Globus pallidus (tissue), 1 donor: ENCODE measurements at regions not wholly inside any gene's neighbourhood (a gene's known extent, or its start where the extent isn't known, plus 50 kb on each side); places are given as distances from the start of the nearest gene placed in this dataset.

ENCODE experiments used
- DNase-seq: peaks from one replicate; pipeline ENCODE4 v3.0.0-alpha.2; 2015; ENCODE audit warnings: low spot score

DNA sequence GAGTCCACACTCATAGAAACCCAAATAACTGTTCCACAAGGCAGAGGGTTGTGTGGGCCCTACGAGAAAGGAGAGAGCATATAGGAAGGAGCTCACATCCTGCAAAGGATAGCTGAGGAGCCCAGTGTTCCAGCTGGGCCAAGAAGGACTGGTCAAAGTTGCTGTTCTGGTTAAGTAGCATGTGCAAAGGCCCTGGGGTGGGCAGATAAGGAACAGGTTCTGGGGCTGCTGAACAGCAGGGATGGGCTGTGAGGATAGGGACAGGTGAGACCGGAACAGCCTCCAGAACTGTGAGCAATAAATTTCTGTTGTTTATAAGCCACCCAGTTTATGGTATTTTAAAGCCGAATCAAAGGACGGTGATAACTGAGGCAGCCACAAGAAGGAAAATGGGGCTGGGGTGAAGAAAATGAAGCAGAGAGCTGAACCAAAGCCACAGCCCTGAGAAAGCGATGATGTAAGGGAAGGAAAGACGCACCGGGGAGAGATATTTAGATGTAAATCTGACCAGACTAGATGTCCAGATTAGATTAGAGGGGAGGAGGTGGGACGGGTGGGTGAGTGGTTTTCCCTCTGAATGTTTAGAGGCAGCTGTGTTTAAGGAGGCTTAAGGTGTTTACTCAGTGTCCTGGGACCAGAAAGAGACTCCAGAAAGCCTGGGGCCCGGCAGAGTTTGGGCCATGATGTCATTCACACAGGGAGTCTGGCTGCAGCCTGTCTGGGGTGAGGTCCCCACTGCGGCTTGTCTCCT lies 180.8 kb upstream of the BCOR start:
- DNase-seq = no peak

DNA sequence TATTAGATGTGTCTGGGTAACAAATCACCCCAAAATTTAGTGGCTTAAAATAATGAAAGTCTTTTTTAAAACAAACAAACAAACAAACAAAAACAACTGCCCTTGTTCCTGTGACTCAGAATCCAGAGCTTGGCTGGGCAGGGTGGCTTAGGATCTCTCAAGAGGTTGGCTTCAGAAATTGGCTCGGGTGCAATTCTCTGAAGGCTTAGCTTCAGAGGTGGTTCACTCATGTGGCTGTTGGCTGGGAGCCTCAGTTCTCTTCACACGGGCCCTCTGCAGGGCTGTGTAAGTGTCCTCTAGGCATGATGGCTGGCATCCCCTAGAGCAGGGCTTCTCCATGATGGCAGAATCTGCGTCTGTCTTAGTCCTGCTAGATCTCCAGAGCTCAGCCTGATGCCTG lies 179.9 kb upstream of the BCOR start:
- no peak for DNase-seq

DNA sequence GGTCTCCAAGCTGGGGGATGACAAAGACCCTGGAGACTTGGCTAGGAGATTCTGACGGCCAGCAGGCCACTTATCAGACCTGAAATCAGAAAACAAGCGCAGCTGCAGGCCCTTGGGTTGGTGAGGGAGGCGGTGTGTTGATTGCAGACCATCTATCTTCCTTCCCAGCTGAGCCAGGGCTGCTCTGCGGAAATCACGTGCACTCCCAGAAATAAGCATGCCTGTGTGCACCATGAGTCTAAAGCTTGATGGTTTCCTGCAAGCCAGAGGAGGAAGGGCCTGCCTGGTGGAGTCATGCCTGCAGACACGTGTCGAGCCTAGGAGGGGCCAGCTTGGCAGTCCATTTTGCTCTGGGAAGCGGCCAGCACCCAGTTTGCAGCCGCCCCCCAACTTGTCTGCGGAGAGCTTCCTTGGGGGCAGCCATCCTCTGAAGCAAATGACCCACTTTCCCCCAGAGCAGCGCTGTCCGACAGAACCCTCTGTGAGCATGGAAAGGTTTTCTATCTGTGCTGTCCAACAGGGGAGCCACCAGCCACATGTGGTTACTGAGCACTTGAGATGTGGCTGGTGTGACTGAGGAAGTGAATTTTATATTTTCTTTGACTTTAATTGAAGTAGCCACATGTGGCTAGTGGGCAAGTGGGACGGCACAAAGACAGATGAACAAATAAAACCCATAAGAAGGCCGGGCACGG lies 175.7 kb upstream of the BCOR start:
- DNase-seq = peak; percentile 33

DNA sequence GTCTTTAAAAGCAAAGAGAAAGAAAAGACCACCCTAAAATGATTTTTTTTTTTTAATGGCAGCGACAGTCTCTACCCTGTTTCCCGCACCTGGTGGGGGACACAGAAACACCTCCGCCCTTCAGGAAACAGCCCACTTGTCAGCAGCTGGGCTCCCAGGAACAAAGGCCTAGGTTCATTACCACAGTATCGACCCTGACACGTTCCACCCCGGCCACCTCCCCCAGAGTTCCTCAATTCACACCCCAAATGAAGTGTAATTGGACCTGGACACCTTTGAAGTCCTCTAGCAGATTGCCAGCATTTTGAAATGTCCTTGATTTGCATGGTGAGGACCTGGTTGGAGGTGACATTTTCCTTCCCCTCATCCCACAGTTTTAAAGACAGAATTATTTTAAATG lies 175.0 kb upstream of the BCOR start:
- no peak for DNase-seq

DNA sequence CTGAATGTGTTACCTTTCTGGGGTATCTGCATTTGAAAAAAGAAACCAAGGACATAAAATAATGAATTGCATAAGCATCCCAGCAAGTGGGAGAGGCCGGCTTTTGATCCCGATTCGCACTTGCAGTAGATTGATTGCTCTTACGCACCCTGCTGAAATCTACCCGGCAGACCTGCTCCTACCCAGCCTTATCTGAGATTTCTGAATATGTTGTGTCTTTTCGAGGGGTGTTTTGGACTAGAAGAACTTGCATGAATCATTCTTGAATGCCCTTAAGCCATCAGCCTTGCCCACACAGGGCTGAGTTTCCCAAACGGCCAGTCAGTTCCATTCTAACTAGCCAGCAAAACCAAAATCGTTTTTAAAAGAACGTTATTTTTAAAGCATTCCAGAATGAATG lies 174.4 kb upstream of the BCOR start:
- DNase-seq = no peak

DNA sequence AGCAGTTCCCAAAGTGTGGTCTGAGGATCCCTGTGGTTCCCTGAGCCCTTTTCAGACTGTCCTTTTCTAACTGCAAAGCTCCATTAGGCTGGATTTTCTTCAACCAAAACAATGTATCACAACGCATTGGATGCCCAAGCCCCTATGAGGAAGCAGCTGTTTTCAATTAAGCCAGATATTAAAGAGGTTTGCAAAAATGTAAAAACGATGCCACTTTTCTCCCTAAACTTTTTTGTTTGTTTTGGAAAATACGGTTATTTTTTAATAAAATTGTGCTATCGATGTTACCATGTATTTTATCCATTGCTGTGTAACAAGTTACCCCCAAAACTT lies 170.4 kb upstream of the BCOR start:
- DNase-seq = no peak

DNA sequence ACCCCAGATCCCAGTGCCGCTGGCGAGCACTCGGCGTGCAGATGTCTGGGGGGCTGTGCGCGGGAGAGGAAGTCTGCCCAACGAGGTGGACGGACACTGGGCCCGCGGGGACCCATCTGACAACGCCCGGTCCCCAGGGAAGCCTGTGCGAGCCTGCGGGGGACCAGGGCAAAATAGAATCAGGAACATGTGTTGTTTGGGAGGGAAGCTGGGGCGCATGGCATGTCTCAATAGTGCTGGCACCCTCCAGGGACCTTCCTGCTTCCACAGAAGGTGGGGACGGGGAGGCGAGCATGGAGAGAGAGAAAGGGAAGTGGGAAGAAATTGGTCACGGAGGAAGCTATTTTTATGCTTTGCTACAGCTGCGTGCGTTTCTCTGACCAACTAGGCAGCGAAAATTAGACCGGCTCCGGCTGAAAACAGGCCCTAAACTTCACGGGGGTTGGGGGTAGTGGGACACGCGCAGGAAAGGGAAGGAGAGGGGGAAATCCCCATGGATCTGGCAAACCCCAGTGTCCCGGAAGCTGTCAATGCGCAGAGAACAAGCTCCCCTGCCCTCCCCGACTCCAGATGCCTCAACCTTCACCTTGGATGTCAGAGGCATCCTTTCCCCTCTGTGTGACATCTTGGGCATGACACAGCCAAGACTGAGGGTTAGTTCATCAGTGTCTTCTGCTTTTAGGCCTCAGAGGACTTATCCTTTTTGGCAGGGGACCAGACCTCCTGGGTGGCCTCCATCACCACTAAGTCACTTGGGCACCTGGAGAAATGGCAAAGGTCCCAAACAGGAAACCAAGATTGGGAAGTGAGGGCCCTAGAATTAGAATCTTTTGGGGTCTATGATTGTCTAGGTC lies 169.8 kb upstream of the BCOR start:
- no peak for DNase-seq

DNA sequence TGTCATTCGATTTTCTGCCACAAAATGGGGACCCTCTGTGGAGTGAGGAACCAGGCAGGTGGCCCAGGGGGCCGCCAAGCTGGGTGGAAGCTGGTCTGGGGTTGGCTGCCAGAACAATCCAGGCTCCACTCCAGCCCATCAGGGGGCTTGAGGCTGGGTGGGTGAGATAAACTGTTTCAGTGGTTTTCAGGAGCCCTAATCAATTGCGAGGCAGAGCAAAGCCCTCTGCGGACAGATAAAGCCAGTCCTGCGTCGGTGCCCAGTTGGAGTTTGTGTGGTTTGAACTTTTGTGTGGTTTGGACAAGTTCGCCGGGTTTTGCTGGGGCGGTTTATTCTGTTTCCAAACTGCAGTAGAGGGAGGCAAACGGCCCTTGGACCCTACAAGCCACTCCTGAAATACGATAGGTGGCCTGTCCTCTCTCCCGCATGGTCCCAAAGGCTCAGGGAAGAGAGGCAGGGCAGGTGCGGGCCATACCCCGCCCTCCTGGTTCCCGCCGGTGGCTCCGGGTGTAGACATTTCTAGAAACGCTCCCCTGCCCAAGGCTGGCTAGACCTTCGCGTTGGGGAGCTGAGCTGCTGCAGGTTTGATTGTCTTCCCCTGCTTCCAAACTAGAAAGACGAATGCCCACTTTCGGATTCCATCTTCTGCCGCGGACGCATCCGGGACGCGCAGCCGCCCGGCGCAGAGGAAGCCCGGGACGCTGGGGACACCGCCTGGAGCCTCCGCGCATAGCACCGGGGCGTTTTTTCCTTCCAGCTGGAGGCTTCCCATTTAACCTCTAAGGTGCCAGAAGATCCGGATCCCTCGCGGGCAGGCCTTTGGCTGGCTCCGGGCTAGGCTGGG lies 169.0 kb upstream of the BCOR start:
- DNase-seq = peak; percentile 40

DNA sequence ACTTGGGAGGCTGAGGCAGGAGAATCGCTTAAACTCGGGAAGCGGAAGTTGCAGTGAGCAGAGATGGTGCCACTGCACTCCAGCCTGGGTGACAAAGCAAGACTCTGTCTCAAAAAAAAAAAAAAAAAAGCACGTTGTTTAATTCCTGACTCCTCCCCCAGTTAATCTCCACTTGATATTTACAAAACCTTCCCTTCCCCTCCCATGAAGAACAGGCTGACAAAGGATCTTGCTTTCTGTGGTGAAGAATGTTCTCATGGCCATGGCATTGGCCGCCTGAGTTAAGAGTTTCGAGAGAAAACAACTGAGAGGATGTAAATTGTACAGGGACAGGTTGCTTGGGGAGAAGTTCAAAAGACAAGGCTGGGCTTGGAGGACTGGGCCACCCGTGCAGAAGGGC lies 168.2 kb upstream of the BCOR start:
- DNase-seq = no peak

DNA sequence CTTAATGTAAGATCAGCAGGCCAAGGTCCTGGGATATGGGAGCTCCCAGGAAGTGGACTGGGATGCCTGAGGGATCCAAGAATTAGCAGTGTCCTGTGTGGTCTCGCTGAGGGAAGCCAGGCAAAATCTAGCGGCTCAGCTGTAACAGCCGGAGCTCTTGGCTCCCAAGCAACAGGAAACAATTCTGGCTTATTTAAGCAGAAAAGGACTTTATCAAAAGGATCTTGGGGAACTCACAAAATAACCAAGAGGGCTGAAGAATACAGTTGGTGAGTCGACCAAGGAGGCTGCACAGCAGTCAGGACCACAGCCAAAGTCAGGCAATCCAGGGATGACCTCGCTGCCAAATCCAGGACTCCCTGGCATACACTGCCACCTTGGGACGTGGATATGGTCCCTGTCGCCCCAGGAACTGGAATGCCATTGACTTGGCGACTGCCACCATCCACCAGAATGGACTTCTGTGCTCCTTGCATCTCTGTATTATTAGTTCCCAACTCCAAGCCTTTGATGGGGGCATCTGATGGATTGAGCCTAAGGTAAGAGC lies 165.3 kb upstream of the BCOR start:
- DNase-seq = no peak

DNA sequence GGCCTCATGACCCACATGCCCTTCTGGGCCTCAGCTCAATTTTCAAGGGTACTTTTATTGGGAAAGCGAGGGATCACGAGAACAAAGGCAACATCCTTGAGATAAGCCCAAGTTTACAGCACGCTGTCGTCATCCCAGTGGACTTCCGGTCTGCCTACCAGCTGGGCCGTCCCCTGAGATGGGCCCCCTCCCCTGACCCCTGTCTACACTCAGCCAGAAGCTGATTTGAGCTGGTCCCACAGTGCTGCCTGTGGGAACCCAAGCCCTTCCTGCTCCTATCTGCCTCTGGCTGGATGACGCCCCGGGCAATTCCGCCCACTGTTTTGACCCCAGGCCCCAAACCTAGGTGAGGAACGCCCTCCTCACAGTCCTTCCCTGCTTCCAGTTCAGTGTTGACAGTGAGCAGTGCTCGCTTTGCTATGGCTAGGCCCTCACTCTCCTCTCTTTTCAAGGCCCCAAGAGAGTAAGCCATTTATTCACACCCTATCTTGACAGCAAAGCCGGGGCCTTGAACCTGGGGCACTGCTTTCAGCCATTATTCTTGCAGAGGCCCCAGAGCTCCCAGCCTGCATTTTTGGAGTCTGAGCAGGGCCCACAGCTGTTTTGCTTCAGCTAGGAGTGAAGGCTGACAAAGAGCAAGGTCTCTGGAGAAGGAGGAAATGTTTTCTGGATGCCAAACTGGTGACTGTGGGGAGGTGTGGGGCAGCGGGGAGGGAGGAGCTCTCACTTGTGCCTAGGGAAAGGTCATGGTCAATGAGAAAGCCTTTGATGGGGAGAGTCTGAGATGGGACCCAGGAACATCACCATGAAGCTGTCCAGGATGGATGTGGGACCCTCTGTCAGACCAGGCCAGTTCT lies 164.6 kb upstream of the BCOR start:
- DNase-seq = no peak

DNA sequence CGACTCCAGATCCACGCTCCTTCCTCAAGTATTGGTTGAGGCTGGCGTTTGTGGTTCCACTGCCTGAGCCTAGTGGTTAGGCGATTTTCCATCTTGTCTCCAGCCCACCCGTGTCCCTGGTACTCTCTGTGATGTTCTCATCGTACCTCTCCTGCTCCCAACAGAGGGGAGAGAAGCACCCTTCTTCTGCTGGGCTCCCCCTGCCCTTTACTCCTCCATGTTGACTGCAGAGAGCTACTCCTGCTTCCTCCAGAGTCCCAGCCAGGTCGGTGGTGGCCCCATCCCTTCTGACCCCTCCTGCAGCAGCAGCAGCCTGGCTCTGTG lies 164.0 kb upstream of the BCOR start:
- DNase-seq = no peak

DNA sequence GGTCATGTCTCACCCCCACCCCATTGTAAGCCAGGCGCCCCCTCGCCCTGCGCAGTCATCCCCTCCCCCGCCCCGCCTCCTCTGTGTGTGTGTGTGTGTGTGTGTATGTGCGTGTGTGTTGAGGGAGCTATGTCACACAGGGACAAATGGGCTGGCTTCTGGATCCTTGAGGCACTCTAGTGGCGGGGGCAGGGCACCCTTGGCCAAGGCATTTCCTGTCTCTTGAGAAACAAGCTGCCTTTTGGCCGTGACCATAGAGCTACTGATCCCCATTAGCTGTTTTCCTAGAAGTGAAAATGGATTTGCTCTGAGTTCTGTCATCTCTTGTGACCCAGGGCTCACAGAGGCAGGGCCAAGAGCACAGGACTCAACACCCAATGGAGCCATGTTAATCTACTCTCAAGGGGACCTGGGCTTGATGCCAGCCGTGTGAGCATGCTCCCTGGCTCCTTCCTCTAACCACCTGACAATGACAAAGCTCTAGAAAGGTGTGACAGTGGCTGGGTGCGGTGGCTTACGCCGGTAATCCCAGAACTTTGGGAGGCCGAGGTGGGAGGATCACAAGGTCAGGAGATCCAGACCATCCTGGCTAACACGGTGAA lies 162.5 kb upstream of the BCOR start:
- no peak for DNase-seq

DNA sequence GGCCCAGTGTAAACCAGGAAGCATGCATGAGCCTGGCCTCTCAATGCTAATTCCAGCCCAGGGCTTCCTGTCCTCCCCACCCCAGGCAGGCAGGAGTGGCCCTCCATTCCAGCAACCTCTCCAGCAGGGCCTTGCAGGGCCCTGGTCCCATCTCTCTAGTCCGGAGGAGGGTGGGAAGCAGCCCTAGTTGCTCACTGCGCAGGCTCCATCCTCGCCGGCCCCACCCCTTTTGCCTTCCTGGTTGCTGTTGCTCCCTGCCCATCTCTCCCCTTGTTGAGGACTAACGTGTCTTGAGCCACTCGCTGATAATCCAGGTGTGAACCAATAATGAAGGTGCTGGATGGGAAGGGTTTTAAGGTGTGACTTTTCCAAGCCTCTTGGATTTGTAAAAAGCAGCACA lies 161.2 kb upstream of the BCOR start:
- no peak for DNase-seq

DNA sequence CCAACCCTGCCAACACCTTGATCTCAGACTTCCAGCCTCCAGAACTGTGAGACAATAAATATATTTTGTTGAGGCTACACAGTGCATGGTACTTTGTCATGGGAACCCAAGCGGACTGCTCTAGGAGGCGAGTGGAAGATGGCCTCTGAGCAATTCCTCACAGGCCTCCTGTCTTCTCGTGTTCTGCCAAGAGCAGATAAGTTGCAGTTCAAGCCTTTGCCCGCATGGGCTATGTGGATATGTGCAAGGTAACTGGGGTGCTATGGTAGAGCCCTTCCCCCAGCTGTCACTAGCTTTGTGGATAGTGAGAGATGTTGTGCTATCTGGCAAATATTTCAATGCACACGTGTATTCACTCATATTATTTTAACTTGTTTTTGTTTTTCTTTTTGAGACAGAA lies 156.0 kb upstream of the BCOR start:
- DNase-seq = no peak

DNA sequence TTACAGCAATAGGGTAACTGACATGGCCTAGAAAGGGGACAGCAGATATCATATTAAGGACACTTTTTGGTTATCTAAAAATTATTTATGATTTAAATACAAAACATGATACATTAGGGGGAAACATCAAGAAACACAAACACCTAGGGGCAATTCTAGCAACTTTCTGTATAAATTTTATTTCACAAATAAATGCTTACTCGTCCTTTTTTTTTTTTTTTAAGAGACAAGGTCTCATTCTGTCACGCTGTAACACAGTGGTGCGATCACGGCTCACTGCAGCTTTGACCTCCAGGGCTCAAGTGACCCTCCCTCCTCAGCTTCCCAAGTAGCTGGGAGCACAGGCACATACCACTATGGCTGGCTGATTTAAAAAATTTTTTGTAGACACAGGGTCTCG lies 151.8 kb upstream of the BCOR start:
- no peak for DNase-seq

DNA sequence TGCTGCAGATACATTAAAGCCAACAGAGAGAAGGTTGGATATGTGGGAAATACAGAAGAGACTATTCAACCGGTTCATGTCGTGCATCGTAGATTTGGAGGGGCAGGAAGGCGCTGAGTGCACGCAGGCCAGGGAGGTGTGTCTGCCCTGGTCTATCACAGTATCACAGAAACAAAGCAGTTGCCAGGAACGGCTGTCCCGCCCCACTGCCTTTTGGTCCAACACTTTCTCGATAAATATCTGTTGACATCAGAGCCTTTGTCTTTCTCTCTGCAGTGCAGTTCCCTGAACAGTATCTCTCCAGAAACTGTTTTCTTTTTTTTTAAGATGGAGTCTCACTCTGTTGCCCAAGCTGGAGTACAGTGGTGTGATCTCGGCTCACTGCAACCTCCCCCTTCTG lies 151.1 kb upstream of the BCOR start:
- DNase-seq = no peak

DNA sequence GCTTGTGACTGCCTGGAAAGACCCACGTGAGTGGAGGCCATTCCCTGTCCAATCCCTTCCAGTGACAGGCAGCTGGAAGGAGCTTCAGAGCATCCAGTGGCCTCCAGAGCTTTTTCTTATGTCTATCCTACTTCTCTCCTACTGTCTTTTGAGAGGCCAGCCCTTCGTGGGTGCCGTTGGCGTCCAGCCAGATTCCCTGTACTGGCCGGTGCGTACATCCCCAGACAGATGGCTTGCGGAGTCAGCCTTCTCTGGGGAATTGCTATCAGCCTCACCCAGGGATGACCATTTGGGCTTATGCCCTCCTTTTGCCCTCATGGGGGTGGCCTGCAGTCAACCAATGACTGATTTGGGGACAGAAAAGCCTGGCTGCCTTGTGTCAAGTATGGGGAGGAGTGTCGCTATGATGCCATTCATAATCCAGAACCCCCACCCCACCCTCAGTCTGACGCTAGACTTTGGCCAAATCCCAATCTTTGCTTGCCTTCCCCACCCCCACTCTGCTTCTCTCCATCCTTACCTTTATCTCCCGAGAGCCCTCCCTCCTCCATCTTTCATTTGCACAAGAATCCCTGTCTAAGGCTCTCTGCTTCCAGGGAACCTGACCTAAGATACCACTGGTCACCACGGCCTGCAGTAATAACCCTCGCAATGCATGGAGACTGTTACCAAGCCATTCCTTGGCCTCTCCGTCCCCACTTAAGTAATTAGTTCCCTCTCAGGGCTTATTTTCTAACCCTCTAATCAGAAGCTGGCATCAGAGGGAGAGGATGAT lies 150.3 kb upstream of the BCOR start:
- no peak for DNase-seq

DNA sequence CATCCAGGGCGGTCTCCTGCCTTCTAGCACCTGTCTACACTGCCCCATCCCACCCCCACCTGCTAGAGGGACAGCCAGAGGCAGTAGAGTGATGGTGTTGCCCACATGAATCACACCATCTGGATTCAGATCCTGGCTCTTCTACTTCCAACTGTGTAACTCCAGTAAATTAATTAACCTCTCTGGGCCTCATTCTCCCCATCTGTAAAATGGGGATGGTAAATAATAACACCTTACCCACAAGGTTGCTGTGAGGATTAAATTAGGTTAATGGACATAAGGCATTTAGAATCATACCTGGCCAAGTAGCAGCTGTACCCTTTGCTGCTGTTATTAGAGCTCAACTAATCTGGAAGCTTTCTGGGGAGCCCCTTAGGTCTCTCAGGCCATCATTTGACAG lies 149.6 kb upstream of the BCOR start:
- no peak for DNase-seq

DNA sequence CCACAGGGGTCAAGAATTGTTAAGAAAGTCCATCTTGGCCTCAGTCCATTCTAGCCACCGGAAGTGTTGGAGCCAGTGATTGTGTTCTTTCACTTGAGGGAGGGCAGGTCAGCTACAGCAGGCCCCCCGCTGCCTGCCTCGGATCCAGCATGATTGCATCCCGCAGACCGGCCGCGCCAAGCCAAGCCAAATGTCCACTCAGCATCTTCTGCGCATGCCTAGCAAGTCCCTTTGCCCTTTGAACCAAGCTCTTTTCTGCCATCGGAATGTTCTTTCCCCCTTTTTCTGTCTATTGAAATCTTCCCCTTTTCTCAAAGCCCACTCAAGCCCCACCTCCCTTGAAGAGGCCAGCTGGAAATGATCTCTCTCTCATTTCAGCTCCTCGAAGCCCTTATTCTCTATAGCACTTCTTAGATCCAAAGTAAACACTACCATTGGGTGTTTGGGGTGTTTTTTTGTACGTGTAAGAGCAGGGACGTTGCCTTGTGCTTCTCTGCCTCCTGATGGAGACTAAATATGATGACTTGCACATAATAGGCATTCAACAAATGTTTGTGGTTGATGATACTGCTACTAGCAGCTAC lies 147.8 kb upstream of the BCOR start:
- no peak for DNase-seq
